Tibial nerve (tissue), 3 donors: ENCODE measurements at regions not wholly inside any gene's neighbourhood (a gene's known extent, or its start where the extent isn't known, plus 50 kb on each side); places are given as distances from the start of the nearest gene placed in this dataset.

Source experiments
- CTCF ChIP-seq, 5 experiments: fragments of 200-600 bp in 3 of 5; fragments of 450-650 bp in 2 of 5; sonication (generic) in 3 of 5; IDR thresholded peaks; one replicate each; pipeline ENCODE4 v1.5.1; 2016 to 2019; ENCODE audit warnings: antibody characterized with exemption in 5 of 5, mild to moderate bottlenecking in 3 of 5, moderate library complexity in 2 of 5
- POLR2A ChIP-seq, 2 donors: fragments of 450-650 bp; IDR thresholded peaks; one replicate each; pipeline ENCODE4 v1.6.1; 2017; ENCODE audit warnings: antibody characterized with exemption in 2 of 2, mild to moderate bottlenecking in 2 of 2, moderate library complexity in 2 of 2

- TF ChIP-seq CTCF (IDR thresholded peaks at IDR 0.05) (no peak), POLR2A (IDR thresholded peaks at IDR 0.05) (no peak)
These were observed 170.0 kb downstream of the TNFSF13B start for GRCh38 chr13:108439556-108439955.
